H9 (cell line): ENCODE measurements at regions not wholly inside any gene's neighbourhood (a gene's known extent, or its start where the extent isn't known, plus 50 kb on each side); places are given as distances from the start of the nearest gene placed in this dataset.

Source experiments
- DNase-seq: peaks from one replicate; pipeline ENCODE4 v3.0.0-alpha.2; 2017
- H2AFZ ChIP-seq: one replicate; pipeline ENCODE4 v1.6.1; 2013; ENCODE audit warnings: mild to moderate bottlenecking, low read length, control low read depth, moderate library complexity
- H2AK5ac ChIP-seq: 2 replicates; pipeline ENCODE4 v1.6.1; 2013; ENCODE audit warnings: low read length, control low read depth, mixed read lengths; ENCODE audit not compliant: insufficient read length
- H2BK120ac ChIP-seq: one replicate; pipeline ENCODE4 v1.6.1; 2013; ENCODE audit warnings: low read depth, mild to moderate bottlenecking, low read length, control low read depth, inconsistent platforms; ENCODE audit not compliant: poor library complexity, severe bottlenecking
- H2BK12ac ChIP-seq: 2 replicates; pipeline ENCODE4 v1.6.1; 2013; ENCODE audit warnings: low read length, control low read depth, mixed read lengths, low read depth; ENCODE audit not compliant: insufficient read length
- H2BK15ac ChIP-seq: 2 replicates; pipeline ENCODE4 v1.6.1; 2013; ENCODE audit warnings: low read depth, low read length, control low read depth
- H2BK20ac ChIP-seq: one replicate; pipeline ENCODE4 v1.6.1; 2013; ENCODE audit warnings: low read depth, mild to moderate bottlenecking, low read length, control low read depth, inconsistent platforms; ENCODE audit not compliant: poor library complexity, severe bottlenecking
- H2BK5ac ChIP-seq: 2 replicates; pipeline ENCODE4 v1.6.1; 2013; ENCODE audit warnings: low read length, control low read depth, mixed read lengths; ENCODE audit not compliant: insufficient read length
- H3K14ac ChIP-seq: 2 replicates; pipeline ENCODE4 v1.6.1; 2013; ENCODE audit warnings: low read length, control low read depth; ENCODE audit not compliant: insufficient read depth
- H3K18ac ChIP-seq: 2 replicates; pipeline ENCODE4 v1.6.1; 2013; ENCODE audit warnings: low read depth, mild to moderate bottlenecking, mixed read lengths, low read length, control low read depth; ENCODE audit not compliant: insufficient read length
- H3K23ac ChIP-seq: 2 replicates; pipeline ENCODE4 v1.6.1; 2013; ENCODE audit warnings: low read length, control low read depth, mixed read lengths, low read depth; ENCODE audit not compliant: insufficient read length
- H3K23me2 ChIP-seq: 2 replicates; pipeline ENCODE4 v1.6.1; 2013; ENCODE audit warnings: low read depth, mild to moderate bottlenecking, mixed read lengths, low read length, control low read depth; ENCODE audit not compliant: insufficient read length, poor library complexity, severe bottlenecking
- H3K27ac ChIP-seq: 2 replicates; pipeline ENCODE4 v1.5.1; 2013; ENCODE audit warnings: low read length, control low read depth, mixed read lengths, low read depth; ENCODE audit not compliant: insufficient read length
- H3K27me3 ChIP-seq: 2 replicates; pipeline ENCODE4 v1.6.1; 2013; ENCODE audit warnings: low read length, control low read depth, inconsistent platforms; ENCODE audit not compliant: insufficient read depth
- H3K4ac ChIP-seq: 2 replicates; pipeline ENCODE4 v1.6.1; 2013; ENCODE audit warnings: low read depth, mild to moderate bottlenecking, control low read depth, inconsistent platforms, low read length, moderate library complexity
- H3K4me1 ChIP-seq: 2 replicates; pipeline ENCODE4 v1.6.1; 2013; ENCODE audit warnings: low read length, control low read depth, inconsistent platforms; ENCODE audit not compliant: insufficient read depth
- H3K4me2 ChIP-seq: 2 replicates; pipeline ENCODE4 v1.6.1; 2013; ENCODE audit warnings: low read length, control low read depth, mixed read lengths; ENCODE audit not compliant: insufficient read length, insufficient read depth
- H3K56ac ChIP-seq: 2 replicates; pipeline ENCODE4 v1.6.1; 2013; ENCODE audit warnings: low read depth, mild to moderate bottlenecking, mixed read lengths, low read length, control low read depth; ENCODE audit not compliant: insufficient read length
- H3K79me1 ChIP-seq: 2 replicates; pipeline ENCODE4 v1.6.1; 2013; ENCODE audit warnings: low read depth, mild to moderate bottlenecking, moderate library complexity, low read length, control low read depth, inconsistent platforms; ENCODE audit not compliant: insufficient read depth, poor library complexity, severe bottlenecking
- H3K79me2 ChIP-seq: 2 replicates; pipeline ENCODE4 v1.6.1; 2013; ENCODE audit warnings: low read length, control low read depth, inconsistent platforms; ENCODE audit not compliant: insufficient read depth
- H3K9ac ChIP-seq: 2 replicates; pipeline ENCODE4 v1.6.1; 2013; ENCODE audit warnings: low read length, control low read depth, mixed read lengths; ENCODE audit not compliant: insufficient read length; ENCODE audit errors: extremely low read depth
- H3K9me3 ChIP-seq: one replicate; pipeline ENCODE4 v1.6.1; 2013; ENCODE audit warnings: low read depth, low read length, inconsistent platforms; ENCODE audit not compliant: control insufficient read depth
- H3T11ph ChIP-seq: one replicate; pipeline ENCODE4 v1.6.1; 2013; ENCODE audit warnings: mild to moderate bottlenecking, low read length, control low read depth, inconsistent platforms
- H4K20me1 ChIP-seq: one replicate; pipeline ENCODE4 v1.6.1; 2013; ENCODE audit not compliant: control insufficient read depth, insufficient read length, insufficient read depth
- H4K5ac ChIP-seq: 2 replicates; pipeline ENCODE4 v1.6.1; 2013; ENCODE audit warnings: low read depth, mild to moderate bottlenecking, mixed read lengths, low read length, control low read depth; ENCODE audit not compliant: insufficient read length
- H4K8ac ChIP-seq: replicated peaks from 2 replicates; pipeline ENCODE4 v1.6.1; 2013; ENCODE audit warnings: low read length, control low read depth, mixed read lengths, low read depth; ENCODE audit not compliant: insufficient read length
- H4K91ac ChIP-seq: 2 replicates; pipeline ENCODE4 v1.6.1; 2013; ENCODE audit warnings: low read depth, mild to moderate bottlenecking, moderate library complexity, mixed read lengths, low read length, control low read depth; ENCODE audit not compliant: insufficient read length
- H3K27ac Mint-ChIP-seq, 3 experiments: 2 replicates in 2 of 3; 3 replicates in 1 of 3; pipeline ENCODE4 v1.8.0; 2020 to 2021; ENCODE audit warnings: mixed read lengths in 3 of 3, mild to moderate bottlenecking in 1 of 3, moderate library complexity in 1 of 3
- H3K27me3 Mint-ChIP-seq: 2 replicates; pipeline ENCODE4 v1.8.0; 2021; ENCODE audit warnings: low read depth, mild to moderate bottlenecking, moderate library complexity, mixed read lengths
- H3K36me3 Mint-ChIP-seq, 3 experiments: 2 replicates in 2 of 3; 3 replicates in 1 of 3; pipeline ENCODE4 v1.8.0; 2020 to 2021; ENCODE audit warnings: low read depth in 3 of 3, mixed read lengths in 3 of 3; ENCODE audit not compliant: insufficient read depth in 1 of 3
- H3K4me1 Mint-ChIP-seq, 2 experiments: 2 replicates each; pipeline ENCODE4 v1.8.0; 2020; ENCODE audit warnings: mixed read lengths in 2 of 2
- H3K4me3 Mint-ChIP-seq, 2 experiments: 2 replicates in 1 of 2; 3 replicates in 1 of 2; pipeline ENCODE4 v1.8.0; 2020 to 2021; ENCODE audit warnings: mild to moderate bottlenecking in 2 of 2, mixed read lengths in 2 of 2, moderate library complexity in 1 of 2
- H3K9me3 Mint-ChIP-seq, 2 experiments: 2 replicates in 1 of 2; 3 replicates in 1 of 2; pipeline ENCODE4 v1.8.0; 2020; ENCODE audit warnings: mild to moderate bottlenecking in 2 of 2, mixed read lengths in 2 of 2, moderate library complexity in 1 of 2
- WGBS: extraction: QIAGEN DNeasy Blood & Tissue Kit; methylation state at CpG from one replicate; pipeline ENCODE4 v1.1.7; 2013; ENCODE audit warnings: missing lambda C conversion rate, low lambda C conversion rate, mixed read lengths; ENCODE audit not compliant: insufficient read length; ENCODE audit errors: extremely low coverage; 5-methylcytosine and 5-hydroxymethylcytosine counted together
- TF ChIP-seq, protein P1 (sequence below): fragments of 200-600 bp; sonication (generic); conservative IDR thresholded peaks from 3 replicates; pipeline ENCODE4 v1.8.0; 2021; ENCODE audit warnings: antibody characterized with exemption, mild to moderate bottlenecking

DNA sequence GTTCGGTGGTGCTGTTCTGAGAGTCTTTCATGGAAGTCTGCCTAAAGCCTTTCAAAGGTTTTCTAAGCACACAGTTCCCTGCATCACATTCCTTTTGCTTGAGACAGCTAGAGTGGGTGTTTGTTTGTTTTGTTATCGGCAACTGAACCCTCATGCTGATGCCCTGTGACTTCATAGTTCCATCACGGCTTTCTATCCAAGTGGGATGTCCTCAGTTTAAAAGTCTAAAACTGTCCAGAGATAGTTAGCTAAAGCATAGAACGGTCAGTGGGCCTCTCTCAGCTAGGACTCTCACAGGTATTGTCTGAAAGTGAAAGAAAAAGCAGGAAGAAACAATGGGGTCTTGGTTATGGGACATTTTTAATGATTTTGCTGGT lies 337.3 kb downstream of the OSR1 start:
- Histone ChIP-seq H2BK5ac (no peak overlapping the region), H4K8ac (no peak overlapping the region), H3K14ac (no peak overlapping the region), H3K4me2 (no peak overlapping the region), H3K23ac (no peak overlapping the region), H3K79me2 (no peaks in the 10 kb centered on the region), H2BK12ac (no peak overlapping the region), H3K9me3 (no peaks in the 10 kb centered on the region), H4K20me1 (no peaks in the 10 kb centered on the region), H3K9ac (no peak overlapping the region), H2AFZ (no peak overlapping the region), H3K27me3 (no peaks in the 10 kb centered on the region), H2BK20ac (no peak overlapping the region), H3K56ac (no peak overlapping the region), H3K18ac (no peak overlapping the region), H3K4me1 (no peaks in the 10 kb centered on the region), H4K91ac (no peak overlapping the region), H2BK15ac (no peak overlapping the region), H3K23me2 (no peaks in the 10 kb centered on the region), H3K4ac (no peak overlapping the region), H3T11ph (no peak overlapping the region), H2BK120ac (no peak overlapping the region), H3K27ac (no peak overlapping the region), H3K79me1 (no peaks in the 10 kb centered on the region), H4K5ac (no peak overlapping the region), H2AK5ac (no peak overlapping the region)
- no peak overlapping the region; a peak in 1 of 7 replicates for H3K27ac Mint-ChIP-seq
- H3K4me3 Mint-ChIP-seq: no peak overlapping the region
- no peaks in the 10 kb centered on the region; the same call in 1 of the 2 replicates for H3K27me3 Mint-ChIP-seq
- DNase-seq: no peak
- H3K4me1 Mint-ChIP-seq: peaks cover 4% of the 10 kb centered on the region in 2 experiments; a peak in 1 of 4 replicates
- TF ChIP-seq, protein P1, sequence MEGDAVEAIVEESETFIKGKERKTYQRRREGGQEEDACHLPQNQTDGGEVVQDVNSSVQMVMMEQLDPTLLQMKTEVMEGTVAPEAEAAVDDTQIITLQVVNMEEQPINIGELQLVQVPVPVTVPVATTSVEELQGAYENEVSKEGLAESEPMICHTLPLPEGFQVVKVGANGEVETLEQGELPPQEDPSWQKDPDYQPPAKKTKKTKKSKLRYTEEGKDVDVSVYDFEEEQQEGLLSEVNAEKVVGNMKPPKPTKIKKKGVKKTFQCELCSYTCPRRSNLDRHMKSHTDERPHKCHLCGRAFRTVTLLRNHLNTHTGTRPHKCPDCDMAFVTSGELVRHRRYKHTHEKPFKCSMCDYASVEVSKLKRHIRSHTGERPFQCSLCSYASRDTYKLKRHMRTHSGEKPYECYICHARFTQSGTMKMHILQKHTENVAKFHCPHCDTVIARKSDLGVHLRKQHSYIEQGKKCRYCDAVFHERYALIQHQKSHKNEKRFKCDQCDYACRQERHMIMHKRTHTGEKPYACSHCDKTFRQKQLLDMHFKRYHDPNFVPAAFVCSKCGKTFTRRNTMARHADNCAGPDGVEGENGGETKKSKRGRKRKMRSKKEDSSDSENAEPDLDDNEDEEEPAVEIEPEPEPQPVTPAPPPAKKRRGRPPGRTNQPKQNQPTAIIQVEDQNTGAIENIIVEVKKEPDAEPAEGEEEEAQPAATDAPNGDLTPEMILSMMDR: no peak
- WGBS: no CpG with 5 or more reads among the region's 4 CpGs
- no peaks in the 10 kb centered on the region for H3K9me3 Mint-ChIP-seq
- H3K36me3 Mint-ChIP-seq: no peaks in the 10 kb centered on the region; a peak in 1 of 7 replicates
